GM12891 (cell line): ENCODE measurements at regions not wholly inside any gene's neighbourhood (a gene's known extent, or its start where the extent isn't known, plus 50 kb on each side); places are given as distances from the start of the nearest gene placed in this dataset.

Experiments
- DNase-seq: peaks from one replicate; pipeline ENCODE4 v3.0.0; 2011; ENCODE audit warnings: low spot score; ENCODE audit not compliant: insufficient read length
- FAIRE-seq: peaks from 2 replicates; lab custom pipeline; 2011; peaks lifted over from hg19 to GRCh38; lab: Jason Lieb, UNC
- PAX5 ChIP-seq: IDR thresholded peaks from 2 replicates; pipeline ENCODE4 v1.6.1; 2011; ENCODE audit warnings: low read length, moderate library complexity, mild to moderate bottlenecking; ENCODE audit not compliant: insufficient read depth, severe bottlenecking
- POLR2A ChIP-seq: IDR thresholded peaks from 2 replicates; pipeline ENCODE4 v1.6.1; 2011; ENCODE audit warnings: low read depth, low read length, control low read depth
- POLR2AphosphoS5 ChIP-seq: IDR thresholded peaks from 2 replicates; pipeline ENCODE4 v1.6.1; 2011; ENCODE audit warnings: low read depth, low read length, control low read depth
- POU2F2 ChIP-seq: IDR thresholded peaks from 2 replicates; pipeline ENCODE4 v1.6.1; 2011; ENCODE audit warnings: low read depth, mild to moderate bottlenecking, control low read depth, low read length, moderate library complexity
- SPI1 ChIP-seq: IDR thresholded peaks from 2 replicates; pipeline ENCODE4 v1.6.1; 2011; ENCODE audit warnings: low read depth, low read length, control low read depth
- TAF1 ChIP-seq: IDR thresholded peaks from 2 replicates; pipeline ENCODE4 v1.6.1; 2011; ENCODE audit warnings: low read depth, low read length, control low read depth

- FAIRE-seq (no peak), DNase-seq (no peak)
- TF ChIP-seq POLR2A: no peak
- no peak for TF ChIP-seq POU2F2
- no peak for TF ChIP-seq POLR2AphosphoS5
- TF ChIP-seq TAF1: no peak
- TF ChIP-seq SPI1: no peak
- no peak for TF ChIP-seq PAX5
These were observed 436.7 kb downstream of the CYLC2 start for GRCh38 chr9:103431809-103432208.

- TF ChIP-seq POLR2A (no peak), POLR2AphosphoS5 (no peak), TAF1 (no peak), SPI1 (no peak), POU2F2 (no peak), PAX5 (no peak)
- DNase-seq (no peak), FAIRE-seq (no peak)
These were observed 449.0 kb downstream of the CYLC2 start for GRCh38 chr9:103444176-103444575.

- FAIRE-seq: no peak
- no peak for DNase-seq
- TF ChIP-seq POLR2A: no peak
- no peak for TF ChIP-seq POLR2AphosphoS5
- TF ChIP-seq TAF1: no peak
- TF ChIP-seq PAX5: no peak
- no peak for TF ChIP-seq POU2F2
- TF ChIP-seq SPI1: no peak
These were observed 463.7 kb downstream of the CYLC2 start for GRCh38 chr9:103458826-103459225.

GRCh38 chr9:103471241-103471640, 476.1 kb downstream of the CYLC2 start:
- FAIRE-seq (no peak), DNase-seq (no peak)
- no peak for TF ChIP-seq POLR2AphosphoS5
- TF ChIP-seq POLR2A: no peak
- TF ChIP-seq TAF1: no peak
- TF ChIP-seq SPI1: no peak
- TF ChIP-seq PAX5: no peak
- no peak for TF ChIP-seq POU2F2

GRCh38 chr9:103474156-103474555, 479.0 kb downstream of the CYLC2 start:
- FAIRE-seq: no peak

GRCh38 chr9:103483471-103484096, 488.5 kb downstream of the CYLC2 start:
- no peak for FAIRE-seq
- DNase-seq: no peak
- no peak for TF ChIP-seq SPI1
- no peak for TF ChIP-seq POU2F2
- TF ChIP-seq POLR2A: no peak
- no peak for TF ChIP-seq POLR2AphosphoS5
- no peak for TF ChIP-seq PAX5
- no peak for TF ChIP-seq TAF1

More at GRCh38 chr9:103474156-103474555, 479.0 kb downstream of the CYLC2 start:
- no peak for DNase-seq
- TF ChIP-seq POLR2A (no peak), POLR2AphosphoS5 (no peak), POU2F2 (no peak), SPI1 (no peak), TAF1 (no peak), PAX5 (no peak)

- DNase-seq: no peak
These were observed 490.0 kb downstream of the CYLC2 start for GRCh38 chr9:103485138-103485537.

GRCh38 chr9:103514767-103515166, 519.6 kb downstream of the CYLC2 start:
- no peak for TF ChIP-seq POLR2A
- no peak for TF ChIP-seq PAX5
- no peak for TF ChIP-seq POU2F2
- TF ChIP-seq SPI1: no peak
- no peak for TF ChIP-seq POLR2AphosphoS5
- TF ChIP-seq TAF1: no peak
- FAIRE-seq: no peak
- DNase-seq: no peak

More at GRCh38 chr9:103485138-103485537, 490.0 kb downstream of the CYLC2 start:
- TF ChIP-seq POU2F2 (no peak), POLR2AphosphoS5 (no peak), TAF1 (no peak), PAX5 (no peak), POLR2A (no peak)
- FAIRE-seq: no peak

GRCh38 chr9:103522409-103522808, 527.3 kb downstream of the CYLC2 start:
- no peak for FAIRE-seq
- TF ChIP-seq SPI1: no peak
- no peak for TF ChIP-seq PAX5
- no peak for TF ChIP-seq POU2F2
- no peak for TF ChIP-seq POLR2AphosphoS5
- TF ChIP-seq TAF1: no peak
- no peak for TF ChIP-seq POLR2A

GRCh38 chr9:103530934-103531333, 535.8 kb downstream of the CYLC2 start:
- TF ChIP-seq POU2F2 (no peak), SPI1 (no peak), TAF1 (no peak), POLR2A (no peak), POLR2AphosphoS5 (no peak), PAX5 (no peak)
- no peak for DNase-seq

More at GRCh38 chr9:103522409-103522808, 527.3 kb downstream of the CYLC2 start:
- DNase-seq: no peak

More at GRCh38 chr9:103530934-103531333, 535.8 kb downstream of the CYLC2 start:
- no peak for FAIRE-seq
